Thyroid gland (tissue), 4 donors: ENCODE measurements at regions not wholly inside any gene's neighbourhood (a gene's known extent, or its start where the extent isn't known, plus 50 kb on each side); places are given as distances from the start of the nearest gene placed in this dataset.

Experiments
- CTCF ChIP-seq, 6 experiments: fragments of 200-600 bp in 3 of 6; fragments of 450-650 bp in 3 of 6; sonication (generic) in 3 of 6; IDR thresholded peaks; one replicate each; pipeline ENCODE4 v1.5.1; 2016 to 2019; ENCODE audit warnings: antibody characterized with exemption in 6 of 6, mild to moderate bottlenecking in 2 of 6, inconsistent platforms in 1 of 6, moderate library complexity in 1 of 6
- POLR2A ChIP-seq, 2 donors: fragments of 450-650 bp; IDR thresholded peaks; one replicate each; pipeline ENCODE4 v1.6.1; 2017; ENCODE audit warnings: antibody characterized with exemption in 2 of 2, mild to moderate bottlenecking in 2 of 2, moderate library complexity in 1 of 2

DNA sequence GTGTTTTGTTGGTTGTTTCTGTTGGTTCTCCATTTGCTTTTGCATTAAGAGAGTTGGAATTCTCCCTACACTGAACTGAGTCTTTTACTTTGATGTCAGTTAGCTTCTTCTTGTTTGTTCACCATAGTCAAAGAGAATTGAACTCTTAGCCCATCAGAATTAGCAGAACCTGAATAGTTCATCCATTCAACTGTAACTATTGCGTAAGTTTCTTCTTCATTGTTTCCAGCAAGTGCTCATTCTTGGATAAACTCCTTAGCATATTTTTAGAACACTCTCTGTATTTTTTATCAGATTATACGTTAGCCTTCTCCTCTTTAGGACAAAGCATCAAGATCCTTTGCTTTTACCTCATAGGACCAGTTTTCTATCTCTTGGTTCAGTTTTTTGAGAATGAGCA, 128.4 kb upstream of the RAB11FIP2 start:
- TF ChIP-seq CTCF (IDR thresholded peaks at IDR 0.05) (no peak), POLR2A (IDR thresholded peaks at IDR 0.05) (no peak)
